KG1 (cell line): ENCODE measurements at regions not wholly inside any gene's neighbourhood (a gene's known extent, or its start where the extent isn't known, plus 50 kb on each side); places are given as distances from the start of the nearest gene placed in this dataset.

Source experiments
- DNase-seq: peaks from one replicate; lab custom pipeline; 2025; lab: John Stamatoyannopoulos, UW

DNA sequence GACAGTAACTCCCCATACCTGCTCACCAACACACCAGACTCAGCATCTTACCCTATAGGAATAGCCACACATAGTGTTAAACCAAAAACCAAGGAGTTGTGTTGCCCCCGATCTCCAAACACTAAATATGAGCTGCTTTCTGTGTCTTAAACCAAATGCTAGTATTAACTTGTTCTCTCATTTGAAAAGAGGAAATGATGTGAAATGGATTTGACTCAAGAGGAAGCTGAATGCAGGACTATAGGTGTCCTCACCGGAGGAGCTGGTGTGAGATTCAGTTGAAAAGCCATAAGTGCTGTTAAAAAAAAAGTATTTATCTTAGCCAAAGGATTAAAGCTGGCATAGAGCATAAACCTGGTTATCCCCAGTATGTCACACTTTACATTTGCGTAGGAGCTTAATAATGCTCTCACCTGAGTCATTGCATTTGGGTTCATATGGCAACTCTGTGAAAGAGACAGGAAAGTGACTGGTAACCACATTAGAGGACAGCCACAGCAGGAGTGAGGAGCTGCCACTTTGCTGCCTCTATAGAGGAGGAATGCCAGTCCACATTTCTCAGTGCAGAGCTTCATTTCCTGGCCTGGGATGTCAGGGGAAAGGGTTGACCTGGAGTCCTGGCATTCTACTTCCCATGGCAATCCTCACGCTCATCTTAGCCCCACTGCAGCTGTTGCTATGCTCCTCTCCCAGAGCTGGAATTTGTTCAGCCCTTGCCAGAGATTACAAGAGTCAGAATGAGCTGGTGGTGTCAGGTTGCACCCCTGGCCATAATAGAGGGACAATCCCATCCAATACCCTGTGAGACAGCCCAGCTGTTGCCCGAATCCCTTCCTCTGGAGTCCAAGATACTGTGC lies 143.3 kb upstream of the ANKFN1 start:
- no peak for DNase-seq

DNA sequence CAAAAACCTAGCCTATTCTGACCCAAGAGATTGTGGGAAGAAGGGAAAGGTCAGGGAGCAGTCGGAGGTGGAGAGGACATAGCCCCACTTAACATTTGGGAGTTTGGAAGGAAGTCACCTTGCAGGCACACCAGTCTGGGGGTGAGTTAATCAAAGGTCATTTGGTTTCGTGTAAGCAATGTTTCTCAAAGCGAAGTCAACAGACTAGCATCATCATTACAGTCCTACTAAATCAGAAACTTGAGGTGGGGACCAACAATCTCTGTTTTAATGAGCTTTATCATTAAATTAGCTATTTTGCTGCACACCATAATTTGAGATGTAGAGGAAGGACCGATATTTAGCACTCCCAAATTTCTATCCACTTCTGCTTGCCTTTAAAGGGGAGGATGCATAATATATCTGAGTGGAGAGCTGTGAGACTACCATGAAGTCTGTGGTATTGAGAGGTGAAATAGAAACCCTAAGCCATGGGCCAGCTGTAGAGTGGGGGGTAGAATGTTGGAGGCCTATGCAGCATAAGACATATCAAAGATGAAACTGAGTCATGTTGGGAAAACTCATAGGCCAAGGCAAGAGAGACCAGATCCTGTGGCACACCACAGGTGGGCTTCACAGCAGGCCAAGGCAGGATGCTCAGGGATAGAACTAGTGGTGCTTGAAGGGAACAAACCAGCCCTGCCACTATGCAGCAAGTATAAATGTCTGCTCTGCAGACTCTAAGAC lies 141.7 kb upstream of the ANKFN1 start:
- DNase-seq, result no peak

DNA sequence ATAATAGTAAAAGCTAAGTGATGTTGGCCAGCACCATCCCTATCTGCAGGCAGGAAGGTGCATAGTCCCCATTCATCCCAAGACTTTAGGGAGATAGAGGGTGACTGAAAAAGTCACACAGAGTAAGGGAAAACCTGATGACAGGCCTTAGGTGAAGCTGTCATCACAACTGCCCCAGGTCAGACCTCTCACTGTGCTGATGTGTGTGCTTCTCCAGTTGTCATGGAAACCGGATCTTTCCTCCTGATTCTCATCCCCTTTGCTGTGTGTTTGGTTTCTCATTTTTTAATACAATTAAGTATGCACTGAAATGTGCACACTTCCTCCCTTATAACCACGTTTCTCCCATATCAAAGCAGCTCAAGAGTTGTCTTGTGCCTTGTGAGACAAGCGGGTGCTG lies 135.1 kb upstream of the ANKFN1 start:
- no peak for DNase-seq

GRCh38 chr17:56020369-56020768 lies 132.9 kb upstream of the ANKFN1 start:
- no peak for DNase-seq

GRCh38 chr17:56021681-56022190 lies 131.5 kb upstream of the ANKFN1 start:
- DNase-seq, result no peak

DNA sequence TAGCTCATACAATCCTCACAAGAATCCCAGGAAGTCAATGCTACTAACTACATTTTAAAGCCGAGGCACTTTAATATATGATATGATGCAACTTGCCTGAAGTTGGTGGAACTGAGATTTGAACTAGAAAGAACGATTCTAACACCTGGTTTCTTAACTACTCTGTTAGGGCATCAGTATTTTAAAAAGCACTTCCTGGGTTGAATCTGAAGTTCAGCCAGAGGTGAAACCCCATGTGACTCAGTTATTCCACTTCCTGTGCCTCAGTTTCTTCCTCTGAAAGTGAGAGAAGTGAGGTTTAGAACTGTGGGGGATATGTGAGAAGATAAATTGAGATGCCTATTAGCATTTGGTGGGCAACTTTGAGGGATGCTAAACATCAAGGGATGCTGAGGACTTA lies 129.4 kb upstream of the ANKFN1 start:
- no peak for DNase-seq

DNA sequence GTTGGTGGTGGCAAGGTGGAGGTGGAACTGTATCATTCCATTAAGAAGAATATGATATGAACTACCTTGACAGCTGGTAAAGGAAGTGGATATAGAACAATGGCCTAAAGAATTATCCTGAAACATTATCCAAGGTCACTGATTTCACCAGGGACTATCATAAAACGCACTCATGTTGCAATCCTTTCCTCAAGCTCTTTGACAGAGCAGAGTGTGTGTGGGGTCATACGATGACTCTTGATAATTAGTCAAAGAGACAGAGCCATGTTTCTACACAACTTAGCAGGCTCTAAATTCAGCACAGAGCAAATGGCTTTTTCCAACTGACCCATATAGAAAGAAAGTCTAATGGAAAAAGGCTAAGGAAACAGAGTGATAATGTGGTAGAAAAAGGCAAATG lies 126.4 kb upstream of the ANKFN1 start:
- DNase-seq, result no peak

- no peak for DNase-seq
Measured at GRCh38 chr17:56028837-56029236, 124.4 kb upstream of the ANKFN1 start.

DNA sequence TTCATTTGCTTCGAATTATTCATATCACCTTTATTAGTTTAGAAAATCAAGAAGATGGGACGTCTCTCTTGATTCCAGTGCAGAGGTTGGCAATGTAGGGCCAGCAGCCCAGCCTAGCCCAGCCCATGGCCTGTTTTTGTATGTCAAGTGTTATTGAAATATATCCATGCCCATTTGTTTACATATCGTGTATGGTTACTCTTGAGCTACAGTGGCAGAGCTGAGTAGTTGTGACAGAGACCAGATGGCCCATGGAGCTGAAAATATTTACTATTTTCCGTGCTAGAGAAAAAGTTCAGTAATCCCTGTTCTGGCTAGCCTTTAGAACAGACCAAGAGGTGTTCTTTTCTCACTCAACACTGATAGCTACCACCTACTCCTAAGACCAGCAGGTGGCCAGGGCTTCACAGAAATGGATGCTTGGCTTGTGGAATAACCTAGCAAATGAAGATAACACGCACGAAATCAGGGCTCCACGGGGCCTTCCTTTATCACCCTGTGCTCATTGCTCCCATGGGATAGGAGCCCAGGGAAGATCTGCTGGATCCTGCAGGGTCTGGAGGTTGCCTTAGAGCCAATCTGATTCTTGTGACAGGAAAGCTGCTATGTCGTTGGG lies 123.2 kb upstream of the ANKFN1 start:
- DNase-seq, result no peak

DNA sequence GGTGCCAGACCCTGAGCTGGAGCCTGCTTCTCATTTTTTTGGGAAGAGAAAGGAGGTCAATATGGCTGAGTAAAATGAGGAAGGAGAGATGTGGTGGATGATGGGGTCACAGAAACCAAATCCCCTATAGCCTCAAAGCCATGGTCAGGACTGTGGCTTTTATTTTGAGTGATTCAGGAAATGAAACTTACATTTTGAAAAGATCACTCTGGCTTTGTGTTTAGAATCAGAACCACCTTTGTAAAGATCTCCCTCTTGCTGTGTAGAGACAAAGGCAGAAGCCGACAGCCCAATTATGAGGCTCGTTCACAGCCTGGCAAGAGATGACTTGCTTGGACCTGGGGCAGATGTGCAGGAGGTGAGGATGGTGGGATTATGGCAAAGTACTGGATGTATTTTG lies 121.6 kb upstream of the ANKFN1 start:
- DNase-seq, result no peak

GRCh38 chr17:56034197-56034635 lies 119.1 kb upstream of the ANKFN1 start:
- DNase-seq, result no peak

DNA sequence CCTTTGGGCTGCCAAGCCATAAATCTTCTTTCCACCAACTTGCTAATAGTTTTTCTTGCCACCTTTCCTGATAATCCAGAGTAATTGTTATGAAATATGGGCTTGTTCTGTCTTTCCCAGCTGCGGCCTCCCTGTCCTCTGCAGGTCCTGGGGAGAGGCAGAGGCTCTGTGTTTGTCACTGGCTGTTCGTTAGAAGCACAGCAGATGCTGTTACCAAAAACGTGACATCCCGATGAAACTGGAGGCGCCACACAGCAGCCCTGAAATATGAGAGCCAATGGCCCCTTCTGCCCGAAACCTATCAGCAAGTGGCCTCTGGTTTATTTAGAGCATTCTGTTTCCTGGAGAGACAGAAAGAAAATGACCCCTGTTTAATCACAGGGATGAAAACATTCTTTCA lies 115.1 kb upstream of the ANKFN1 start:
- DNase-seq, result no peak

GRCh38 chr17:56045872-56046271 lies 107.4 kb upstream of the ANKFN1 start:
- no peak for DNase-seq

GRCh38 chr17:56047331-56047730 lies 105.9 kb upstream of the ANKFN1 start:
- DNase-seq, result no peak

- DNase-seq, result no peak
Measured at GRCh38 chr17:56057869-56058268, 95.4 kb upstream of the ANKFN1 start.

- no peak for DNase-seq
Measured at GRCh38 chr17:56064506-56064905, 88.8 kb upstream of the ANKFN1 start.

- DNase-seq, result no peak
Measured at GRCh38 chr17:56074361-56074890, 78.8 kb upstream of the ANKFN1 start.

GRCh38 chr17:56076980-56077379 lies 76.3 kb upstream of the ANKFN1 start:
- no peak for DNase-seq

DNA sequence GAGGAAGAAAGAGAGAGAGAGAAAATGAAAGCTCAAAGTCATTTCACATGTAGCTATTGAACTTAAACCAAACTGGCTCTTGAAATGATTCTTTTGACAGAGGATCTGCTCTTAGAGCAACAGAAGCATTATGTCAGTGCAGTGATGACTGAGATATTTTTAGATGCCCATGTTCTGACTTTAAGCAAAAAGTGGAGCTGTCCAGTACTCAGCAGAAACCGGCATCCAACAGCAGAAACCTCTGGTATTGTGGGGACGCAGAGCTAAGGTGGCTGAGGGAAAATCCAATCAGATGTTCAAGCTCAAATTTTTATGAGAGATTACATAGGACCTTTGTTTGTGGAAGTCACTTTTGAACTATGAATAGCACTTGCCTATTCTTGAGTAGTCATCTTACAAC lies 69.8 kb upstream of the ANKFN1 start:
- no peak for DNase-seq

GRCh38 chr17:56085576-56086267 lies 67.6 kb upstream of the ANKFN1 start:
- DNase-seq, result no peak

DNA sequence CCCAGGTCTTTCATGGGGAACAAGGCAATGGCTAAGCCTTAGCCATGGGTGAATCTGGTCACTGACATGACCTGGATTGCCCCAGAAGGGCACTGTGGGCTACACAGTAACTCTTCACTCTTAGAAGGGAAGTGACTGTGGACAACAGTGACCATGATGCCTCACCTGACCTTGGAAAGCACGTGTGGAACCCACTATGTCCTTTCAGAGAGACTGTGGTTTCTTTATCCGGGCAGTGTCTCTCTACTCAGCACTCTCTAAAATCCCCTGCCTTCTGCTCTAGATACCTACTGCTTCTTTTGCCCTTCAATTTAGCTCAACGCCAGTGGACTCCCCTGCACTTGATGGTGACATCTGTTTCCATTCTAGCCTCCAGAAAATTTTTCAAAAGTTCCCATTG lies 66.1 kb upstream of the ANKFN1 start:
- DNase-seq, result no peak
